Activated CD4-positive, alpha-beta T cell treated with anti-CD3 and anti-CD28 coated beads, Interleukin-2, amount 10 ng/mL, durations not matched to agents 24 days and 14 days (primary cell): ENCODE measurements at regions not wholly inside any gene's neighbourhood (a gene's known extent, or its start where the extent isn't known, plus 50 kb on each side); places are given as distances from the start of the nearest gene placed in this dataset.

ENCODE experiments used
- DNase-seq: peaks from one replicate; pipeline ENCODE4 v3.0.0; 2022
- H3K27ac Mint-ChIP-seq: one replicate; pipeline ENCODE4 v1.8.0; 2022; ENCODE audit warnings: mild to moderate bottlenecking, mixed read lengths
- H3K27me3 Mint-ChIP-seq: one replicate; pipeline ENCODE4 v1.8.0; 2022; ENCODE audit warnings: mixed read lengths
- H3K36me3 Mint-ChIP-seq: one replicate; pipeline ENCODE4 v1.8.0; 2022; ENCODE audit warnings: low read depth, mild to moderate bottlenecking, mixed read lengths
- H3K4me1 Mint-ChIP-seq: one replicate; pipeline ENCODE4 v1.8.0; 2021; ENCODE audit warnings: mixed read lengths
- H3K4me3 Mint-ChIP-seq: one replicate; pipeline ENCODE4 v1.8.0; 2022; ENCODE audit warnings: mild to moderate bottlenecking, moderate library complexity, mixed read lengths
- H3K9me3 Mint-ChIP-seq: one replicate; pipeline ENCODE4 v1.8.0; 2021; ENCODE audit warnings: mixed read lengths
- intact Hi-C: fragments of 100-400 bp; cut with micrococcal nuclease; formaldehyde crosslinking; loops from one replicate; pipeline ENCODE4 v1.15.1; 2023

DNA sequence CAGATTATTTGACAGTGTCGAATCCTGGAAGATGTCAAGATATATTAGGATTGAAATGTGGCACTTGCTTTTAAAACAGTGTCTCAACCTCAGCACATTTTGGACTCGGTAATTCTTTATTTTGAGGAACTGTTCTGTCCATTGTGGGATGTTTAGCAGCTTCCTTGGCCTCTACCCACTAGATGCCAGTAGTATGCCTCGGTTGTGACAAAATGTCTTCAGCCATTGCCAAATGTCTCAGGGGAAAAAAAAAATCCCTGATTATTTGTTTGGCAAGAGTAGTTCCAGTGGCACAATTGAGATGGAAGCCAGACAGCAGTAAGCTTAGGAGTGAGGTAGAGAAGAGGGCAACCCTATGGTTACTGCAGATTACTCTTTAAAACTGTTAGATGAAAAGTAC is 694.5 kb upstream of the RIOK2 start:
- intact Hi-C loops = no loop called here
- Mint-ChIP-seq H3K4me1 (no peaks in the 10 kb centered on the region), H3K27me3 (no peaks in the 10 kb centered on the region), H3K27ac (no peak overlapping the region), H3K4me3 (no peak overlapping the region), H3K9me3 (no peaks in the 10 kb centered on the region), H3K36me3 (no peaks in the 10 kb centered on the region)
- DNase-seq = no peak

DNA sequence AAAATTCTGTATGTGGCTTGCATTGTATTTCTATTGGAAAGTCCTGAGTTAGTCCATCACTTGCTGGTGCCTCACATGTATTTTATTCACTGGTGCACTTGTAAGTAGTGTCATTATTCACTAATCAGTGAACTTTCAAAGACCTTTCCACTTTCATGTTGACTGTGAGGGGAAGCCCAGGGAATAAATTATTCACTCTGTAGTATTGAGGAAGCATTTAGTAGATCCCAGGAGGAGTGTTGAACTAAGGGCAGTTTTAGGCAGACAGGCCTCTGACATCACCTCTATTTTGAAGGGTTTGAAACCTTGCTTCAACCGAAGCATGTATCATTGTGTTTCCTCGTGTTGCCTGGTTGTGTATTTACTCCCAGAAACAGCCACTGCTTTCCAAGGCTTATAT is 705.4 kb upstream of the RIOK2 start:
- no peaks in the 10 kb centered on the region for H3K9me3 Mint-ChIP-seq
- no peaks in the 10 kb centered on the region for H3K36me3 Mint-ChIP-seq
- intact Hi-C loops = no loop called here
- H3K27ac Mint-ChIP-seq = no peak overlapping the region
- no peaks in the 10 kb centered on the region for H3K4me1 Mint-ChIP-seq
- no peaks in the 10 kb centered on the region for H3K27me3 Mint-ChIP-seq
- no peak overlapping the region for H3K4me3 Mint-ChIP-seq
- no peak for DNase-seq

DNA sequence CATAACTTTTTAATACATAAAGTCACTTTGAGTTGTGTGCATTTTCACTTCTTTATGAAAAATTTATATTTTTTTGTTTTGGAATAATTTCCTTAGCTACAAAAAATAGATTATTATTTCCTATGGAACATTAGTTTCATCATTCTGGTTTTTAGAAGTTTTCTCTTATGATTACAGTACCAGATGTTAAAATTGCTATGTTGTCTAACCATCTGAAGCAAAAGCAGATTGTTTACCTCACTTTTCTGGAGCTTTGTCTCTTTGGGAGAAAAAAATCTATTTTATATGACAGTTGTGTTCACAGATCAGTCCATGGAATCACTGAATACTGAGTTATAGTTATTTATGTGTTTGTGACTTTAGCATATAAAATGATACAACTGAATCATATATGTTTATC is 708.9 kb upstream of the RIOK2 start:
- Mint-ChIP-seq H3K27me3 (no peaks in the 10 kb centered on the region), H3K27ac (no peak overlapping the region), H3K9me3 (no peaks in the 10 kb centered on the region), H3K4me1 (no peaks in the 10 kb centered on the region), H3K36me3 (no peaks in the 10 kb centered on the region), H3K4me3 (no peak overlapping the region)
- no peak for DNase-seq
- intact Hi-C loops = no loop called here

DNA sequence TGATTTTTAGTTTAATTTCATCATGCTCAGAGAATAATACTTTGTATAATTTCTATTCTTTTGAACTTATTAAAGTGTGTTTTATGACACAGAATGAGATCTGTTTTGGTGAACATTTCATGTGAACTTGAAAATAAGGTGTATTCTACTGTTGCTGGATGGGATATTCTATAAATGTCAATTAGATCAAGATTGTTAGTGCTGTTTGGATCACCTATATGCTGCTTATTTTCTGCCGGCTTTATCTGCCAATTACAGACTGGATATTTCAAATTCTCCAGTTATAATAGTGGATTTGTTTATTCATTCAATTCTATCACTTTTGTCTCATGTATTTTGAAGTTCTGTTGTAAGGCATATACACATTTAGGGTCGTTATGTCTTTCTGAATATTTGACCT is 720.7 kb upstream of the RIOK2 start:
- no peak for DNase-seq
- Mint-ChIP-seq H3K27ac (no peak overlapping the region), H3K4me1 (no peaks in the 10 kb centered on the region), H3K27me3 (no peaks in the 10 kb centered on the region), H3K9me3 (peaks cover 10% of the 10 kb centered on the region), H3K36me3 (no peaks in the 10 kb centered on the region), H3K4me3 (no peak overlapping the region)
- intact Hi-C loops = no loop called here

DNA sequence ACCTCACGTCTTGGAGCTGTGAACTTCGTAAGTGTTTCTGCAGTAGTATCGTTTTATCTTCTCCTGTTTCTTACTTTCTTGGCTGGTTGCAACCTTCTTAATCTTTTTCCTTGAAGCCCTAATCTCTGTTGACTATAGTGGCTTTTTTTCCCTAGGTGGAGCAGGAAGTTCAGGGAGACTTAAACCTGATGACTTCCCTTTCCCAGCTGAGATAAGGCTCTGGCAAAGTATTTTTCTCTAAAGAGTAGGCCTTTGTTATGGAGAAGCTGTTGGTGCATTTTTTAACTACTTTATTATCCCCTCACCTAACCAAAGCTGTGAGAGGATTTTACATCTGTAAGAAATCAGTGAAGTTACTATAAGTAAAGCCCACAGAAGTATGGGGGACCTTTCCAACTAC is 723.1 kb upstream of the RIOK2 start:
- intact Hi-C loops = no loop called here
- no peaks in the 10 kb centered on the region for H3K4me1 Mint-ChIP-seq
- H3K4me3 Mint-ChIP-seq = no peak overlapping the region
- no peak for DNase-seq
- H3K27ac Mint-ChIP-seq = no peak overlapping the region
- H3K36me3 Mint-ChIP-seq = no peaks in the 10 kb centered on the region
- H3K9me3 Mint-ChIP-seq = peaks cover 4% of the 10 kb centered on the region
- H3K27me3 Mint-ChIP-seq = no peaks in the 10 kb centered on the region

DNA sequence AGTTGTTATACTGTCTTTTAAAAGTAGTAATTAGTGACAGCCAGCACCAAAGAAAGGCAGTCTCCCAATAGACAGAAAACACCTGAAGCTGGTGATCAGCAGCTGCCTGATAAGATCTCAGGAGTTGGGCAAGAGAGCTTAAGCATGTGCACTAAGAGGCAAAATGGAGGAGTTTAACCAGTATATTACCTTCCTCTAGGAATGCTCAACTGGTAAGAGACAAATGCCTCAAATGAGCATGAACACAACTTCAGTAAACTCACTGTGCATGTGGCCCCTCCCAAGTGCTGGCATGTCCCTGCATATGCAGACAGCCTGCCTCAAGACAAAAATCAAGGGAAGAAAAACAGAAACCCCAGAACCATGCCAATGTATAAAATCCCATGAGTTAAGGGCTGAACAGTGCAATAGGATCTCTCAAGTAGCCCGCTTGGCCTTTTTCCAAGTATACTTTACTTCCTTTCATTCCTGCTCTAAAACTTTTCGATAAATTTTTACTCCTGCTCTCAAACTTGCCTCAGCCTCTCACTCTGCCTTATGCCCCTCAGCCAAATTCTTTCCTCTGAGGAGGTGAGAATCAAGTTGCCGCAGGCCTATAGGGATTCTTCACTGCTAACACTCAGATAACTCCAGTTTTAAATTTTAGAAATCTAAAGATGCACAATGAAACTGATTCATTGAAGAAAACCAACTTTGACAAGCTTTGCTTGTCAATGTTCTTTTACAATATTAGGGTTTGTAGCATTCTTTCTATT is 724.8 kb upstream of the RIOK2 start:
- Mint-ChIP-seq H3K9me3 (no peaks in the 10 kb centered on the region), H3K27ac (no peak overlapping the region), H3K4me1 (no peaks in the 10 kb centered on the region), H3K36me3 (no peaks in the 10 kb centered on the region), H3K4me3 (no peak overlapping the region), H3K27me3 (no peaks in the 10 kb centered on the region)
- intact Hi-C loops = no loop called here
- no peak for DNase-seq

DNA sequence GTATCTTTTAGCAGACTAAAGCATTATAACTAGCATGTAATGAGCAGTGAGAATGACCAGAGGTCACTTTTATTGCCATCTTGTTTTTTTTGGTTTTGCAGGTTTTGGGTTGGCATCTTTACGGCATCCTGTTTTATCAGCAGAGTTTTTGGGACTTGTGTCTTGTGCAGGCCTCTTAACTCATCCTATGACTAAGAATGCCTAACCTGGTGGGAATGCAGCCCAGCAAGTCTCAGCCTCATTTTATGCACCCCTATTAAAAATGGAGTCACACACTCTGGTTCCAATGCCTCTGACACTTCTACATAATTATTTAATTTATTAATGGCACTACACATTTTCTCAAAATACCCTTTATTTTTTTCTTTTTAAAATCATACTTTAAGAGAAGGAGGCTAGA is 726.5 kb upstream of the RIOK2 start:
- Mint-ChIP-seq H3K4me3 (no peak overlapping the region), H3K4me1 (no peaks in the 10 kb centered on the region), H3K36me3 (no peaks in the 10 kb centered on the region), H3K9me3 (no peaks in the 10 kb centered on the region), H3K27me3 (no peaks in the 10 kb centered on the region), H3K27ac (no peak overlapping the region)
- no peak for DNase-seq
- intact Hi-C loops = no loop called here

DNA sequence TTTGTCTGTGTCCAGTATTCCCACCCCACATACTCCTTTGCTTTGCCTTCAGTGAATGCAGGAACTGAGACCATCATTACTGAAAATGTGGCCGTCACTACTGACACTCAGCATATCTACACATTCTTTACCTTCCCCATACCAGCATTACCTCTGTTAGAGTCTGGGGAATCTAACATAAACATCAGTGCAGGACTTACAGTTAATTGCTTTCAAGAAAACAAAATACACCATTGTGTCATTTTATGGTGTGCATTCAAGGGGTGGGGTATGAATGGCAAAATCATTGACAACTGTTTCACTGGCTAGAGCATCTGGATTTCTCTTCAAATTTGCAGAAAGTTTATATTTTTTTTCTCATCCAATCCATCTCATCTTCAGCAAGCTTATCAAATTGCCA is 731.4 kb upstream of the RIOK2 start:
- Mint-ChIP-seq H3K4me1 (no peaks in the 10 kb centered on the region), H3K27me3 (no peaks in the 10 kb centered on the region), H3K9me3 (no peaks in the 10 kb centered on the region), H3K4me3 (no peak overlapping the region), H3K36me3 (no peaks in the 10 kb centered on the region), H3K27ac (no peak overlapping the region)
- intact Hi-C loops = no loop called here
- DNase-seq = no peak

DNA sequence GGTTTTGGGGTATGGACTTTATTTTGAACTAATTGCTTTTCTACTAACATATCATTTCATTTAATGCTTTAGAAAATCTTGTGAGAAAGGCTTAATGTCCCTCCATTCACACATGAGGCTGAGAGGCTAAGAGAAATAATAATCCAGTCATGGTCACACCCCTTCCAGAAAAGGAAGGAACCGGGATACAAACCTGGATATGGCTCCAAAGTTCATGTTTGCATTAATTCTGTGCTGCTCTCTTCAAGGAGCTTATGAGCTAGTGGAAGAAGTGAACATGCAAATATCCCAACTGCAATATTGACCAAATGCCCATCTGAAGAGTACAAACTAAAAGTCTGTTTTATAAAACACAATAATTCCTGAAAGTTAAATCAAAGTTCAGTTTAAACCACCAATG is 732.1 kb upstream of the RIOK2 start:
- no peaks in the 10 kb centered on the region for H3K9me3 Mint-ChIP-seq
- DNase-seq = no peak
- no peaks in the 10 kb centered on the region for H3K4me1 Mint-ChIP-seq
- H3K36me3 Mint-ChIP-seq = no peaks in the 10 kb centered on the region
- H3K27ac Mint-ChIP-seq = no peak overlapping the region
- no peak overlapping the region for H3K4me3 Mint-ChIP-seq
- intact Hi-C loops = no loop called here
- no peaks in the 10 kb centered on the region for H3K27me3 Mint-ChIP-seq

DNA sequence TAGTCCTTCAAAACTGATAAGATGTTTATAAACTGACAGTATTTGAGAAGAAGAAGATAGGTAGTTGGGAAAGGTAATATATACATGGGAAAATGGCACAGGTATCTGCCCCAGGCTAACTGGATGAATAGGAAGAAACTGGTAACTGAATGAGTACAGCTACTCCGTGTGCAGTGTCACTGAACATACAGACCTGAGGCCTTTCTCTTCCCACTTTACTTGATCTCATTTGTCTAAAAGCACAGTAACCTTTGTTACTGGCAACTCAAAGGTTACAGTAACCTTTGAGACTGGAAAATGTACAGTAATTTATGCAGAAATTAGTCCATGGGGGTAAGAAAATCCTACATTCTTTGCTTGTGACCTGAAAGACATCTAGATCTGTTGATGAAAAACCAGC is 735.0 kb upstream of the RIOK2 start:
- intact Hi-C loops = no loop called here
- Mint-ChIP-seq H3K4me1 (no peaks in the 10 kb centered on the region), H3K9me3 (no peaks in the 10 kb centered on the region), H3K27ac (no peak overlapping the region), H3K27me3 (no peaks in the 10 kb centered on the region), H3K36me3 (no peaks in the 10 kb centered on the region), H3K4me3 (no peak overlapping the region)
- DNase-seq = no peak

DNA sequence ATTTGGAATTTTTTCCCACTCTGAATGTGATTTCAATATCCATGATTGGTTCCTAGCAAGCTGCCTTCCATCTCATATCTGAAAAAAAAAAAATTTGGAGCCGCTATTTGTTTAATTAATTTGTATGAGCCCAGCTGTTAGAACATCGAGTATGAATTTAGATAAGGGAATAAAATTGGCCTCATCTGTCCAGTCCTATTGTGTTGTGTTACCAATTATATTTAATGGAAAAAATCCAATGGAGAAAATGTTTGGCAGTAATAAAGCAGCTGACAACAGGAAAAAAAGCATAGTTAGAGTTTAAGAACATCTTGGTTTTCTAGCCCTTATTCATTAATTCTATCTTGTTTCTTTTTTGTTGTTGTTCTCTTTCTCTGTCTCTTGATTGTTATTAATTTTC is 735.6 kb upstream of the RIOK2 start:
- no peaks in the 10 kb centered on the region for H3K36me3 Mint-ChIP-seq
- intact Hi-C loops = no loop called here
- no peaks in the 10 kb centered on the region for H3K9me3 Mint-ChIP-seq
- no peak overlapping the region for H3K27ac Mint-ChIP-seq
- no peak overlapping the region for H3K4me3 Mint-ChIP-seq
- no peaks in the 10 kb centered on the region for H3K27me3 Mint-ChIP-seq
- DNase-seq = no peak
- H3K4me1 Mint-ChIP-seq = no peaks in the 10 kb centered on the region

DNA sequence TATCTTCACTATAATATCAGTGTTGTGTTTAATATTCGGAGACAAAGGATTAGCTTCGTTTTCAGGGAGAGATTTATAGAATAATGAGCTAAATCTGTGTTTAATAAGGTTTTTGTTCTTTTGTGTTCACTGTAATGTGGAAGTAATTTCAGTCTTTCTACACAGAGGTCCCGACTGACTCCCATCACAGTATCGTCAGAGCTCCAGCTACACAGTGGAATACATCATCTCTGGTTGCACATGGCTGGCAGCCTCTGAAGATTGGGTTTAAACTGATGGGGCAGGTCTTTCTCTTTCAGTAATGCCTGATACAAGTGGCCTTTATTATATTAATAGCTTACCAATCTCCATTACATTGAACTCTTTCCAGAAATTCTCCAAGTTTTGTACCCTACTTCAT is 736.7 kb upstream of the RIOK2 start:
- DNase-seq = no peak
- H3K36me3 Mint-ChIP-seq = no peaks in the 10 kb centered on the region
- intact Hi-C loops = no loop called here
- no peaks in the 10 kb centered on the region for H3K4me1 Mint-ChIP-seq
- H3K27ac Mint-ChIP-seq = no peak overlapping the region
- no peaks in the 10 kb centered on the region for H3K27me3 Mint-ChIP-seq
- H3K4me3 Mint-ChIP-seq = no peak overlapping the region
- no peaks in the 10 kb centered on the region for H3K9me3 Mint-ChIP-seq

DNA sequence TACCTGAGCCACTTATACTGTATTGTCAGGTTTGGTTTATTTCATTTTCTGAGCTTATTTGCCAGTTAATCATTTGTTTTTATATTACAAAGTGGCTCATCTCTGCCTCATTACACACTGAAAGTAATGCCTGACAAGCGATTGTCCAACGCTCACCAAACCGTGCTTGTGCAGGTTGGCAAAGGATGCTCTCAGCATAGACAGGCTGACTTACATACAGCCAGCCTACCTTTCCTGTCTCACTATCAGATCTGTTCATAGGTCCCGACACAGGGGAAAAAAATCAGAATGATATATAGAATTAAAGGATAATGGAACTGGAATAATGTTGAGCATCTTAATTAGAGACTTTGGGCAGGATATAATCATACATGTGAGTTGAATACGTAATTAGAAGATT is 739.7 kb upstream of the RIOK2 start:
- no peak for DNase-seq

DNA sequence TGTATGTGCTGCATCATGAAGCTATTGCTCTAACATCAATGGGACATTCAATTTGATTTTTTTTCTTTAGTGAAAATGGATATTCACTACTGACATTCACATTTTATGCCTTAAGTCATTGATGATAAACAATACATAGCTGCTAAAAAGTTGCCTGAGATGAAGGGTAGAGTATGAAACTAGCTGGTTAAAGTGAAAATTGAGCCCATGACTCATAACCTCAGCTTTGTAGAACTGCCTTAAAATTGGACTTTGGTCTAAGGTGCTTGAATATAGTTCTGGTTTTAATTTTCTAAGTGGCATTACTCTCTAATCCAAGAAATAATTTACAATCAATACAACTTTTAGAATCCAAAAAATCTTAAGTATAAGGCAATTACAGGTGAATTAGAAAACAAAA is 740.4 kb upstream of the RIOK2 start:
- Mint-ChIP-seq H3K27ac (no peak overlapping the region), H3K36me3 (no peaks in the 10 kb centered on the region), H3K4me1 (no peaks in the 10 kb centered on the region), H3K27me3 (no peaks in the 10 kb centered on the region), H3K4me3 (no peak overlapping the region), H3K9me3 (no peaks in the 10 kb centered on the region)
- no peak for DNase-seq
- intact Hi-C loops = no loop called here

More for the DNA sequence above, 739.7 kb upstream of the RIOK2 start:
- no peaks in the 10 kb centered on the region for H3K4me1 Mint-ChIP-seq
- no peak overlapping the region for H3K27ac Mint-ChIP-seq
- intact Hi-C loops = no loop called here
- no peaks in the 10 kb centered on the region for H3K36me3 Mint-ChIP-seq
- H3K27me3 Mint-ChIP-seq = no peaks in the 10 kb centered on the region
- H3K4me3 Mint-ChIP-seq = no peak overlapping the region
- no peaks in the 10 kb centered on the region for H3K9me3 Mint-ChIP-seq

DNA sequence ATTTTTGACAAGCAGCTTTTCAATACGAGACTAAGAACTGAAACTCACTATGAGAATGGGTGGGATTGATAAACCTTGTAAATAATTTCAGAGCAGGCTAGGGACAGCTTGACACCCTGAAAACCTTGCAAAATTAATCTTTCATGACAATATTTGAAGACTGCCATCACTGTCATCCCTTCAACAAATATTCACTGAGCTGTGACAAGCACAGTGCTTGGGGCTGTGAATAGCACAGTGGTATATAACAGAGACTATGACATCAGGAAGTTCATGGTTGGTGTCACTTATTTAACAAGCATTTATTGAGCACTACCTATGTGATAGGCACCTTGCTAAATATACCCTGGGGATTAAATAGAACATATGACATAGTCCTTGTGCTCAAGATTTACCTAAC is 741.0 kb upstream of the RIOK2 start:
- Mint-ChIP-seq H3K27me3 (no peaks in the 10 kb centered on the region), H3K27ac (no peak overlapping the region), H3K4me3 (no peak overlapping the region), H3K36me3 (no peaks in the 10 kb centered on the region), H3K9me3 (no peaks in the 10 kb centered on the region), H3K4me1 (no peaks in the 10 kb centered on the region)
- DNase-seq = no peak
- intact Hi-C loops = no loop called here
